ENCODE measurements at regions not wholly inside any gene's neighbourhood (a gene's known extent, or its start where the extent isn't known, plus 50 kb on each side); places are given as distances from the start of the nearest gene placed in this dataset.
"Not testable (repeated sequence)": the region's sequence is repeated elsewhere in the genome, so short reads cannot be mapped to it uniquely, and the experiment has no call there.

DNA sequence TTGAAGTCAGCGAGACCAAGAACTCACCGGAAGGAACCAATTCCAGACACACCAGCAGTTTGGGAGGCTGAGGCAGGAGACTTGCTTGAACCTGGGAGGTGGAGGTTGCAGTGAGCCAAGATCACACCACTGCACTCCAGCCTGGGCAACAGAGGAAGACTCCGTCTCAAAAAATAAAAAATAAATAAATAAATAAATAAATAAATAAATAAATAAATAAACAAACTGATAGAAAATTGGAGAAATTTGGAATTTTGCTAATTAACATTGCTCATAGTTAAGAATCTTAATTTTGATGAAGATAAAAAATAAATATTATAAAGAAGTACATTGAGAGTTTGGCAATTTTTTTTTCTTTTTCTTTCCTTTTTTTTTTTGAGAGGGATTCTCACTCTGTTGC is 1216.2 kb downstream of the TECRL start:
- not testable (repeated sequence) for TF ChIP-seq POLR2A, TAF1, POLR2AphosphoS5, SPI1 (IDR thresholded peaks at IDR 0.05; ENCODE audit: low read depth, low read length)
